GM18520 (cell line): ENCODE measurements at regions not wholly inside any gene's neighbourhood (a gene's known extent, or its start where the extent isn't known, plus 50 kb on each side); places are given as distances from the start of the nearest gene placed in this dataset.

Source experiments
- ATAC-seq: cut with Tn5 transposase; IDR thresholded peaks from one replicate; pipeline ENCODE4 v1.9.1; 2021; ENCODE audit not compliant: unreplicated experiment

DNA sequence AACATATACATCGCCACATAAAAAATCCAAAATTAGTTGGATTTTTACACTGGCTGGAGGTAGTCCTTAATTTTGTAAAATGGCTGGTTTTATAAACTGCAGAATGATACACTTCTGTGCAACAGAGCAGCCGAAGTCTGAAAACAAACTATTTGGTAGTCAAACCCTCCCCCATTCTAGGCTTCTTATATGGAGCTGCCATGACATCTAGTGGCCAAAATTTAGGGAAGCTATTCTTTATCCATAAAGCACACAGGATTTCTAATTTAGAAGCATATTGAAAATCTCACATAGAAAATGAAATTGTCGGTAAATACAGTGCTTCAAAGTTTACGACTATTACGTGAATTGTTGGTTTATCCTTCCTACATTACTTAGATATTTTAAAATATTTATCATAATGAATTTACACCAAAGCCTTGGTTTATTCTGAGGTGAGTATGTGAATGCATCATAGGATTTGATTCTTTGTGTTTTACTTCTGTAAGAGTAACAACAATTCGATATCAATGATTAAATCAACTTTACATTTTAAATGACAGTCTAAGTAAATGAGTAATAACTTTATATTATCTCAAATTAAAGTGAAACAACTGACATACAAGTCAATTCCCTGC, 113.4 kb upstream of the FAM241A start:
- ATAC-seq: peak; percentile 75

DNA sequence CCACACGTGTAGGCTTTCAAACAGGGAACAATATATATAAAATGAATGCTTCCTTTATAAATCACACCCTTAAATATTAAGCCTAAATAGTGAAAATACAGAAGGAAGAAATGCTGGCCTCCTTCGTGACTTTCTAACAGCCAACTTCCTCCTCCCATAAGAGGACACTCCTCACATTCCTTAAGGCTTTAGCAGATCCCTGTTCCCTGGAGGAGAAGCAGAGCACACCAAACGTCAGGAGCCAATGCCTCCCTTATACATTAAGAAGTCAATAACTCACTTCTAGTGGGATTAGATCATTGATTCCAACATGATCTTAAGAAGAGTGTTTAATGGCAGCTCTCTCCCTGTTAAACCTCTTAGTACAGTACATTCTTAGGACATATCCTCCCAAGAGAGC, 108.4 kb upstream of the FAM241A start:
- no peak for ATAC-seq

DNA sequence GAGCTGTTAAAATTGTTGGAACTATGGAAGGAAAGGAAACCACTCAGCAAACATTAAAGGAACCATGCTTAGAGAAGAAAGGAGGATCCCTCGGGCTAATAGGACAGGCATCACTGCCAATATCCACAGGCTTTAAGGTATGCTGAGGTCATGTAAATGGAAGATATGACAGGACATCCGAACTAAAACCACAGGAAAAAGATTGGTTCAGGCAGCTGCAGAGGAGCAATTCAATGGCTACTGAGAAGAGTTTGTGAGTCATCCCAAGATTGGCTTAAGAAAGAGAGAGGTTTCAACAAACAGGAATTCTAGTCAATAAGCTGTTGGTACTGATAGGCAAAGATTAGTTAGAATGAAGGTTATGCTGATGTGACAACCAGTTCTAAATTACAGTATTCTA, 106.4 kb upstream of the FAM241A start:
- no peak for ATAC-seq

DNA sequence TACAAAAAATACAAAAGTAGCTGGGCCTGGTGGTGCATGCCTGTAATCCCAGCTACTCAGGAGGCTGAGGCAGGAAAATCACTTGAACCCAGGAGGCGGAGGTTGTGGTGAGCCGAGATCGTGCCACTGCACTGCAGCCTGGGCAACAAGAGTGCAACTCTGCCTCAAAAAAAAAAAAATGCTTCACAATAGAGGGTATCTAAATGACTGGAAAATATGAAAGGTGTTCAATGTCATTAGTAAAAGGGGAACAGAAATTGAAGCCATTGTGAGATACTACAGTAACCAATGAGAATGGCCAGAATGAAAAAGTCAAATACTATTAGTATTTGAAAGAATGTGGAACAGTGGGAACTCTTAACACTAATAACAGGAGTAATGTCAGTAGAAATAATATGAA, 96.1 kb upstream of the FAM241A start:
- ATAC-seq: peak; percentile 85

DNA sequence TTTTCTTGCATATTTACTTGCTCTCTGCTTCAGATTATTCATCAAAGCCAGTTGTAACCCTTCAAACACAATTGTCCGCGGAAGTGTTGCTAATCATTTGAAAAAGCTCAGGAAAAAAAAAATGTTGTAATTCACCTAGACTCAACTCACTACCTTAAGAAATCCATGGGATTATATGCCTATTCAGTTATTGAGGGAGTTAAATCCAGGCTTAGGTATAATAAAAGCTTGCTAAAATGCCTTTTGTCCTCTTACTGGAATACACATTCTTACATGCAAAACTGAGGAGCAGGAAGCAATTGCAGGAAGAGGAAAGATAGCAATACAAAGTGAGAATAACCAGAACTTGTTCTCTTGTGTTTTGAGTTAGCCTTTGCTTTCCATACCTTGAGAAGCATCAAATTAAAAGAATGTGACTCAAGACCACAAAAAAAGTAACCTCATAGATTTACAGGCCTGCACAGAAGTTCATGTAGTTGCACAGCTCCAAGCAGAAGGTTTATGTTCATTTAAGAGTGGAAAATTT, 91.4 kb upstream of the FAM241A start:
- ATAC-seq: no peak

DNA sequence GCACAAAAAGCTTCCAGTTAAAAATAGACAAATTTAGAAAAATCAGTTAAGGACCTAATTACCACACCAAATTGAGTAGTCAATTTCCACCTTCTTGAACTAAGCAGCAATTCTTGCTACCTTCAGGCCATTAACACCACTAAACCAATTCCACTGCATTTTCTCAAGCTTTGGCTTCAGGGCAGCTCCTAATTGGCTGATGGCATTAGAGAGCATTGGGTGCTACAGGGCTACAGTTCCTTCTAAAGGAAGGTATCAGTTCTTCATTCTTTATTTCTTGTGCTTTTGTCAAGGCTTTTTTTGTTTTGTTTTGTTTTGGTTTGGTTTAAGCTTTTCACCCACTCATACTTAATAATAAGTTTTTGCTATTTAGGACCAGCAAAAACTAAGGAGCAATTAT, 90.2 kb upstream of the FAM241A start:
- no peak for ATAC-seq

DNA sequence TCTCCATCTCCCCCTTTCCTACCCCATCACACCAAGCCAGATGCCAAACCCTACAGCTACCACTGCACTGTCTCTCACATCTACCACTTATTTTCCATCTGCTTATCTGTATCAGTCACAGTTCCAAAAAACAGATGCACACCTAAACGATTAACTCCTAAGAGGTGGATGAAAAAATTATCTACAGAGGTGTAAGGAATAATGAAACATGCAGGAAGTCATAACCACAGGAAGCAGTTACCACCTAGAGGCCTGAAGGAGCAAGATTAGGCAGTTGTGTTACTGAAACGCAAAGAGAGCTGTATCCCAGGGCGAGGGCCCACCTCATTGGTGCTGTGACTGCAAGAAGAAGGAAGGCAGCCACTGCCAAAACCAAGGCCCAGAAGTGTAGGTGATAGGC, 87.8 kb upstream of the FAM241A start:
- ATAC-seq: no peak

DNA sequence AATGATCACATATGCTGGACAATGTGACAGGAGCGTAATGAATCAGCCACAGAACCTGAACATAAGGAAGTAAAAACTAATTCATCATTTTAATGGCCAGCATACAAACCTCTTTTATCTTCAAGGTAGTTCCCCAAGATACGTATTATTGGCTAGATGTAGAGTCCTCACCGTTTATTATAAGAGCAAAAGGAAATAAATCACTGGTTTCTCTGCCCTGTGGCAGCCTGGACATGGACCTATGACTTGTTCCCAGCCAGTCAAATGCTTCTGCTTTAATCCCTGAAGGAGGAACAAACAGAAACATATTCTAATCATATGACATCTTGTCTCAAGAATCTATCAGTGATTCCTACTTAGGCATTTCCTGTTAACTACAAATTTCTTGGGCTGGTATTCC, 86.8 kb upstream of the FAM241A start:
- no peak for ATAC-seq

DNA sequence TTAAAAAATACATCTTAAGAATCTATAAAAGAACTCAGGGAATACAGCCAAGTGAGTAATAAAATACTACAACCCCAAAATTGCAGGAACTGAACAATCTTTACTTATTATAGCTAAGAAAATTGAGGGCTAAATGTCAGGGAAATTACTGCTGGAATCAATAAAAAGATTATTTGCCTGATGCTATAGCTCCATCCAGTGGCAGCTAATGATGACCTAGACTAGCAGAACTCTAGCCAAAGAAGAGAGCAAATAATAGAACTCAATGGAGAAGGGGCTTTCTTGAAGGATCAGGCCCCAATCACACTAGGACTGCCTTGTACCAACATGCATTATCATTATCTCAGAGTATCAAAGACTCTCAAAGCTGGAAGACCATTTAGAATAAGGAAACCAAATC, 85.0 kb upstream of the FAM241A start:
- no peak for ATAC-seq

DNA sequence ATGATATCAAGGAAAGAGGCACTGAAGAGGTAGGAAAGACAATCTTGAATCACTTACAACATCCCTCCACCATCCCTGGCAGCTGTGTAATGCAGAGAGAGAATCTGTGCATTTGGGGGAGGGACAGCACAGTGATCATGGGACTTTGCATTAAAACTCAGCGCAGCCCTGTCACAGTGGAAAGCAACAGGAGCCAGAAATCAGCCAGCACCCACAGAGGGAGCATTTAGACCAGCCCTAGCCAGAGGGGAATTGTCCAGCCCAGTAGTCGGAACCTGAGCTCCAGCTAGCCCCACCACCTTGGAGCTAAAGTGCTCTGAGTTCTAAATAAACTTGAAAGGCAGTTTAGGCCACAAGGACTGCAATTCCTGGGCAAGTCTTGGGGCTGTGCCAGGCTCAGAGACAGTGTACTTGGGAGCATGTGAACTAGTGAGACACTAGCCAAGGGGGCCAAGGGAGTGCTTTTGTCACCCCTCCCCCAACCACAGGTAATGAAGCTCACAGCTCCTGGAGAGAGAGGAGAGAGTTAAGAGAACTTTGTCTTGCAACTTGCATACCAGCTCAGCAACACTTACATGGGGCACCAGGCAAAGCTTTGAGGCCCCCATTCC, 83.9 kb upstream of the FAM241A start:
- no peak for ATAC-seq

DNA sequence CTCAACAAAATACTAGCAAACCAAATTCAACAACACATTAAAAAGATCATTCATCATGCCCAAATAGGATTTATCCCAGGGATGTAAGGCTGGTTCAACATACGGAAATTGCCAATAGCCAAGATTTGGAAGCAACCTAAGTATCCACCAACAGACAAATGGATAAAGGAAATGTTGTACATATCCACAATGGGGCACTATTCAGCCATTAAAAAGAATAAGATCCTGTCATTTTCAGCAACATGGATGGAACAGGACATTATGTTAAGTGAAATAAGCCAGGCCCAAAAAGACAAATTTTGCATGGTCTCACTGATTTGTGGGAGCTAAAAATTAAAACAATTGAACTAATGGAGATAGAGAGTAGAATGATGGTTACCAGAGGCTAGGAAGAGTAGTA, 82.0 kb upstream of the FAM241A start:
- ATAC-seq: no peak

DNA sequence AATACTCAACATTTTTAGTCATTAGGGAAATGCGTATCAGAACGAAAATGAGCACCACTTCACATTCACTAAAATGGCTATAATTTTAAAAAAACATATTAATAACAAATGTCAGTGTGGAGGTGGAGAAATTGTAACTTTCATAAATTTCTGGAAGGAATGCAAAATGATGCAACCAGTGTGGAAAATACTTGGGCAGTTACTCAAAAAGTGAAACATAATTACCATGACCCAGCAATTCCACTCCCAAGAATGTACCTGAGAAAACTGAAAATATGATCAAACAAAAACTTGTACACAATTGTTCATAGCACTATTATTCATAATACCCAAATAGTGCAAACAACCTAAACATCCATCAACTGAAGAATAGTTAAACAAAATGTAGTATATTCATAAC, 76.1 kb upstream of the FAM241A start:
- no peak for ATAC-seq

DNA sequence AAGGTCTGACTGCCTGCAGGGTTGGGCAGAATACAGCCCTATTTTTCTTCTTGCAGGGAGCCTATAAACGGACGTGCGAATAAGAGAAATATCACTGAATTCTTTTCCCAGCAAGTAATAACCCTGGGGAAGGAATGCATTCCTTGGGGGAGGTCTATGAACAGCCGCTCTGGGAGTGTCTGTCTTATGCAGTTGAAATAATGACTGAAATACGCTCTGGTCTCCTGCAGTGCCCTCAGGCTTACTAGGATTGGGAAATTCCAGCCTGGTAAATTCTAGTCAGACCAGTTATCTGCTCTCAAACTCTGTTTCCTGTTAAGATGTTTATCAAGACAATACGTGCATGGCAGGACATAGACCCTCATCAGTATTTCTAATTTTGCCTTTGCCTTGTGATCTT, 72.1 kb upstream of the FAM241A start:
- ATAC-seq: no peak

DNA sequence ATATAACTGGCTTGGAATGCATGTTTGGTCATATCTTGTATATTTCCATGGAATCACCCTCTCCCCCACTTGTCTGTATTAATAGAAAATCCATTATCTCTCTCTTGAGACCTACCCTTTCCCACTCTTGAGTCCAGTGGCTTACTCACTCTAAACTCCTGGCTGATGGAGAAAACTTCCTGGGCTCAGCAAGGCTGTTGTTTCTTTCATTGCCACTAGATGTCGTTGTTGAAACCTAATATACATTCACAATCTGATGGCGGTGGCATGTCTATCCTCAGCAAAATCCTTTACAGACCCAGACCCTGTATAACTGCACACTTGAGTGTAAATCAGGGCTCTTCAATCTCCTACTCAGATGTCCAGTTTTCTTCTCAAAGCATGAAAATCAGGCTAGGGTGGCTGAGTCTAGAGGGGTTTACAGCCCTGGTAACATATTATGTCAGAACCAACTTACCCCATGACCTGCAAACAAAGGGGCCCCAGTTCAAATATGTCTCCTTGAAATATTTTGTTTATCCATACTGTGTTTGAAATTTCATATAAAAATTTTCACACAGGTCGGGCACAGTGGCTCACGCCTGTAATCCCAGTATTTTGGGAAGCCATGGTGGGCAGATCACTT, 70.0 kb upstream of the FAM241A start:
- peak; percentile 78 for ATAC-seq

DNA sequence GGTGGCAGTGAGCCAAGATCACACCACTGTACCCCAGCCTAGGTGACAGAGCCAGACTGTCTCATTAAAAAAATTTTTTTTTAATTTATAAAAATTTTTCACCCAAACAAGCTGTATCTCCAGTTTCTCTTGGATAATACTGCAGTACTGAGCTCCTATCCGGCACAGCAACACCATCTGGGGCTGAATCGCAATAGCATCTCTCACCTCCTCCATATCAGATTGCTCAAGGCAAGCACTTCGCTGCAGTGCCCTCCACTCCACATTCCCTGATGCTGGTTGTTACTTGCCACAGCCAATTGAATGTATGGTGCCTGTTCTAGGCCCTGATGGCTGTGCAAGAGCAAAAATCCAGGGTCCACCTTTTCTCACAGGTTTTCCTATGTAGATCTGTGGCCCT, 69.3 kb upstream of the FAM241A start:
- no peak for ATAC-seq

DNA sequence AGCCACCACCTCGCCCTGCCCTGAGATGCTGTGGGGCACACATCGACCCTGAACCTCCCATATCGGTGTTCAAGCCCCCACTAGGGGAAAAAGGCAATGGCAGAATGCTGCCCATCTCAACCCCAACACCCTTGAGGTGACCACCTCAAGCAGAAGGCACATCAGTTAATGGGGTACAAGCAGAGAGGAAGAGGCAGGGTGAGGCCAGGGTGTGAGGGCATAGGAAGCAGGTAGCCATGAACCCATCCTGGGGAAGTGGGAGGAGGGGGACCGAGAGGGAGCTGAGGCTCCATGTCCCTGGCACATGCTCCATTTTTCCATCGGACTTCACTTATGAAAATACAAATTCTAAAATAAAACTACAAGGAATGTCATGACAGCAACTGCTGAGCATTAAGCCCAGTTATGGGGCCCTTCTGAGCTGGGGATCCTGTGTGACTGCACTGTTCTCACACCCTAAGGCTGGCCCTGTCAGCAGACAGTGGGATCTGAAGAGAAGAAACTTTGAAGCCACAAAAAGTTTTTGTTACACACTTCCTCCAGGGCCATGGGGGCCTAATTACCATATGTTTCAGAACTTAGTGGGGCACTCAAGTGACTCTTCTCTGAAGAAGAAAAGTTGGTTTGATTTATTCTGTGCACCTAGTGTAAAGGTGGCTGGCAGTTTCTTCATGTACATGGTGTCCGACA, 68.2 kb upstream of the FAM241A start:
- no peak for ATAC-seq

DNA sequence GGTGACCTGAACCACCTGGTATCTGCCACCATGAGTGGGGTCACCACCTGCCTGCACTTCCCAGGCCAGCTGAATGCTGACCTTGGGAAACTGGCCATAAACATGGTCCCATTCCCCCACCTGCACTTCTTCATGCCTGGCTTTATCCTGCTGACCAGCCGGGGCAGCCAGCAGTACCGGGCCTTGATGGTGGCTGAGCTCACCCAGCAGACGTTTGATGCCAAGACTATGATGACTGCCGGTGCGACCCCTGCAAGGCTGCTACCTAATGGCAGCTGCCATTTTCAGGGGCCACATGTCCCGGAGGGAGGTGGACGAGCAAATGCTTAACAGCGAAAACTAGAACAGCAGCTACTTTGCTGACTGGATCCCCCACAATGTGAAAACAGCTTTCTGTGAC, 67.5 kb upstream of the FAM241A start:
- ATAC-seq: no peak

DNA sequence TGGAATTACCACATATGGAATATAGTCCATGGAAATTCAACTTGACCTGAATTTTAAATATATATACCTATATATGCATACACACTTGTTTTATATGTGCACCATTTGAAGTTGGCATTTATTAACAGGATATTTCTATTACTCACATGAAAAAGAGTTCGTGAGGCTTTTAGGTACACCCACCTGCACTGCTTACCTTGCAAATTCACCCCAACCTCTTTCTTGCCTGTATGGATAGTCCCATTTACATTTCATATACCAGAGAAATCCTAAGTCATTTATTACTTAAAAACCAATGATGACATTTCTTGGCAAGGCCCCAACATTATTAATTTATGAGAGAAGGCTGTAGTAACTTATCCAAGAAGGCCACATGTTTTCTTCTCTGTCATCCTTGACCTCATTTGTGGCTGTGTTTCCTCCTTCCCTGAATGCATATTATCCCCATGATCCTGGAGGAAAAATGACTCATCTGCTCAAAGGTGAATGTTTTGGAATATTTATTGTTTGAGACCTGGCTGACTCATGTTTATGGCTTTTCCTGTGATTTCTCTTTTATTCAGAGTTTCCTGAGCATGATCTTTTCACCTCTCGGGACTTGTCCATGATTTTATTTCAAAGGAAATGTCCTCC, 62.2 kb upstream of the FAM241A start:
- no peak for ATAC-seq

DNA sequence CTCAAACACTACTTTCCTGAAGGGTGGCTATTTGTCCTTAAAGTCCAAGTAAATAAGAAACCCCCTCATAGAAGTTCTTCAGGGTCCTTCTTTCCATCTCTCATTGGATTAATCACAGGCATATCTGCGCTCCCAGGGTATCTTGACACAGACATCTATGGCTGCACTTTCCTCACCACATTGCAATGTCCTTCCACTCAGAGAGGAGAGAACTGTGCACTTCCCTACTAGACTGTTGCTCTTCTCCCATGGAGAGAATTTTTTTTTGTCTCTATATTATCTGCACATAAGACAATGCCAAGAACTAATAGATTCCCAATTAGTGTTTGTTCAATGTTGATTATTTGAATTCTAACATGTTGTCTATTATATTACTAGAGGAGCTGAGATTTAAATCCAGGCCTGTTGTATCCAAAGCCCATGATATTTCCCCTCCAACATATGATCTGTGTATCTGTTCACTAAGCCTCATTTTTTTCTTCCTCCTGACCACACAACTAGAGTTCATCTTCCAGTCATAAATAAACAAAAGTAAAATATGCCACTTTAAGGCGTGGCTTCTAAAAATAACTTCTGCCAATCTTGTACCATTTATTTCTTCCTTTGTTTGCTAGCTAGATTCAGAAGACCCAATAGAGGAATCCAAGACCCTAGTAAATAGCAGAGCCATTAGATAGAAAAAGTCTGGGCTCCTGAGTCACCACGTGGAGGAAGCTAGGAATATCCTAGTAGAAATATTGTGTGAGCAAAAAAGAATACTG, 61.5 kb upstream of the FAM241A start:
- no peak for ATAC-seq

DNA sequence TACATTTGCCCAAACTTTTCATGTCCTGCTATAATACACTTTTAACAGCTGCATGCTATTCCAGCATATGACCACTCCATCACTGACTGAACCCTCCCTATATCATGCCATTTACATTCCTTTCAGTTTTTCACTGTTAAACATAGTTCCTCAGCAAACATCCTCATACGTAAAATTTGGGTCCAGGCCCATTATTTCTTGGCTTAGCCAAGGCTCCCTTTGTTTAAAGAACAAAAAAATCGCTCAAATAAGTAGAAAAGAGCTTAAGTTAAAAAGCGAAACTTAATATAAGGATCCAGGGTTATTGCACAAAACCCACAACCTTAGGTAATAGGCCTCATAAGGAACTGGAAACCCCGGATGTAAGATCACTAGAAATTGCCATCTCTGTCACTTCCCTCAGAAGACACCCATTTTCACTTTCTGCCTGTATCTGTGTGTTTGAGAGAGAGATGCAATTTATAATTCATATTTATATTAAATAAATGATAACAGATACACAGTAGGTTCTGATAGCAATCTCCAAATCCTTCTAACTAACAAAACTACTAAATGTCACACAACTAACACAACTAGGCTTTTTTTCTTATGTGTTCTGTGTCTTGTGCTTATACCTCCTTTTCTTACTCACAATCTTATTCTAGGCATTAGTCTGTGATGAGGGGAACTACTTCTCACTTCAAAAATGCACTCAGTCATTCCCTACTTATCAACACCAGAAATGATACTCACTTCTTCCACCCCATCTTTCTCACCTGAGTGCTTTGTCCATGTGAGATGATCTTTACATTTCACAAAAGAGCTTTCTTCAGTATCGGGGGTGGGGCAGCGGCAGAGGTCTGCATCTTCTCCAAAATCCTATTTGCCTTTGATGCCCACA, 59.9 kb upstream of the FAM241A start:
- ATAC-seq: no peak
